Prostate gland (tissue), 2 donors: ENCODE measurements at regions not wholly inside any gene's neighbourhood (a gene's known extent, or its start where the extent isn't known, plus 50 kb on each side); places are given as distances from the start of the nearest gene placed in this dataset.

Source experiments
- DNase-seq: peaks from one replicate; pipeline ENCODE4 v3.0.0-alpha.2; 2019; ENCODE audit warnings: low spot score
- H3K27ac ChIP-seq, 2 donors: fragments of 200-600 bp; sonication (generic); 2 replicates each; pipeline ENCODE4 v1.5.1; 2017 to 2019
- H3K27me3 ChIP-seq: fragments of 200-600 bp; sonication (generic); replicated peaks from 2 replicates; pipeline ENCODE4 v1.5.1; 2019; ENCODE audit not compliant: insufficient read depth
- H3K36me3 ChIP-seq, 2 donors: fragments of 200-600 bp; sonication (generic); 1 replicate in 1 of 2; 2 replicates in 1 of 2; pipeline versions ENCODE4 v1.5.1 to v1.8.1; 2017 to 2019
- H3K4me1 ChIP-seq: fragments of 200-600 bp; sonication (generic); replicated peaks from 2 replicates; pipeline ENCODE4 v1.5.1; 2019
- H3K4me3 ChIP-seq, 2 donors: fragments of 200-600 bp; sonication (generic); 2 replicates each; pipeline ENCODE4 v1.5.1; 2017 to 2019
- H3K9me3 ChIP-seq: fragments of 200-600 bp; sonication (generic); 2 replicates; pipeline ENCODE4 v1.5.1; 2017
- POLR2A ChIP-seq: fragments of 450-650 bp; IDR thresholded peaks from one replicate; pipeline ENCODE4 v1.6.1; 2016; ENCODE audit warnings: antibody characterized with exemption, mild to moderate bottlenecking
- POLR2AphosphoS5 ChIP-seq: sonication (generic); formaldehyde crosslinking; IDR thresholded peaks from one replicate; pipeline ENCODE4 v1.6.1; 2017; ENCODE audit warnings: antibody characterized with exemption
- WGBS: methylation state at CpG from one replicate; pipeline ENCODE4 v1.1.5; 2018; 5-methylcytosine and 5-hydroxymethylcytosine counted together
- intact Hi-C: fragments of 100-400 bp; cut with DNase I; formaldehyde crosslinking; loops from one replicate; pipeline ENCODE4 v1.14.2; 2022
- TF ChIP-seq, protein P1 (sequence below), 4 experiments: fragments of 200-600 bp in 2 of 4; fragments of 450-650 bp in 2 of 4; sonication (generic) in 2 of 4; IDR thresholded peaks; 1 replicate in 3 of 4; 2 replicates in 1 of 4; pipeline ENCODE4 v1.5.1; 2016 to 2019; ENCODE audit warnings: antibody characterized with exemption in 4 of 4, mild to moderate bottlenecking in 2 of 4, moderate library complexity in 2 of 4

DNA sequence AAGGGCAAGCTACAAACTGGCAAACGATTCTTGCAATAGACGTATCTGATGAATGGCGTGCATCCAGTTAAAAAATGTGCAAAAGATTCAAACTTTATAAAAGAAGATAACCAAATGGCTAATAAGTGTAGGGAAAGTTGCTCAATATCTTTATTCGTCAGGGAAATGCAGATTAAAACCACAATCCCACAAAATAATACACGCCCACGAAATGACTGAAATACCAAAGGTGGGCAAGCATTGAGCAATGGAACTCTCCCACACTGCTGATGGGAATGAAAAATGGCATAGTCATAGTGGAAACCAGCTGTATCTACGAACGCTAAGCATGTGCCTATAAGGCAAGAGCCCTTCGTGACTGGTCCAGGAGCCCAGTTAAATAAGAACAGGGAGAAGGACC is 168.6 kb upstream of the SIX2 start:
- no peaks in the 10 kb centered on the region for H3K27me3 ChIP-seq
- H3K4me3 ChIP-seq: no peak overlapping the region
- no peaks in the 10 kb centered on the region for H3K36me3 ChIP-seq
- H3K4me1 ChIP-seq: no peaks in the 10 kb centered on the region
- no peak for DNase-seq
- 66% methylated on average over 9 of the region's 9 CpGs for WGBS
- H3K27ac ChIP-seq: no peak overlapping the region
- intact Hi-C loops: no loop called here
- no peak for TF ChIP-seq POLR2AphosphoS5
- TF ChIP-seq, protein P1, sequence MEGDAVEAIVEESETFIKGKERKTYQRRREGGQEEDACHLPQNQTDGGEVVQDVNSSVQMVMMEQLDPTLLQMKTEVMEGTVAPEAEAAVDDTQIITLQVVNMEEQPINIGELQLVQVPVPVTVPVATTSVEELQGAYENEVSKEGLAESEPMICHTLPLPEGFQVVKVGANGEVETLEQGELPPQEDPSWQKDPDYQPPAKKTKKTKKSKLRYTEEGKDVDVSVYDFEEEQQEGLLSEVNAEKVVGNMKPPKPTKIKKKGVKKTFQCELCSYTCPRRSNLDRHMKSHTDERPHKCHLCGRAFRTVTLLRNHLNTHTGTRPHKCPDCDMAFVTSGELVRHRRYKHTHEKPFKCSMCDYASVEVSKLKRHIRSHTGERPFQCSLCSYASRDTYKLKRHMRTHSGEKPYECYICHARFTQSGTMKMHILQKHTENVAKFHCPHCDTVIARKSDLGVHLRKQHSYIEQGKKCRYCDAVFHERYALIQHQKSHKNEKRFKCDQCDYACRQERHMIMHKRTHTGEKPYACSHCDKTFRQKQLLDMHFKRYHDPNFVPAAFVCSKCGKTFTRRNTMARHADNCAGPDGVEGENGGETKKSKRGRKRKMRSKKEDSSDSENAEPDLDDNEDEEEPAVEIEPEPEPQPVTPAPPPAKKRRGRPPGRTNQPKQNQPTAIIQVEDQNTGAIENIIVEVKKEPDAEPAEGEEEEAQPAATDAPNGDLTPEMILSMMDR (IDR thresholded peaks at IDR 0.05): no peak
- no peak for TF ChIP-seq POLR2A
- no peaks in the 10 kb centered on the region for H3K9me3 ChIP-seq

DNA sequence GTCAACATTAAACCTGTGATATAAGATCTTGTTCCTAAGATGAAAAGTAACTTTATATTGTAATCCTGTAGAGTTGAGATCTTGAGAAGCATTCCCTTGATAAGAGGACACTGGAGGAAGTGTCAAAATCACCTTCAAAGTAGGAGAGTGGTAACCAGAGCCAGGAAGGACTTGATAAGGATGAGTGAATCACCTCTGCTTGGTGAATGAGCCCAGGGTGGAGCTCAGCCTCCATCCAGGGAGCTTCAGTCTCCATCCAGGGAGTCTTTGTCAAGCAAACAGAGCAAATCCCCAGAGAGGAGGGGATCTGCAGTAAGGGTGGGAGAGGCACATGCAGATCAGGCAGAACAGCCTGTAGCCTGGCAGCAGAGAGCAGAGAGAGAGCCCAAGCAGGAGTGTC is 167.1 kb upstream of the SIX2 start:
- Histone ChIP-seq H3K4me3 (no peak overlapping the region), H3K36me3 (no peaks in the 10 kb centered on the region), H3K27ac (no peak overlapping the region), H3K4me1 (no peaks in the 10 kb centered on the region), H3K9me3 (no peaks in the 10 kb centered on the region), H3K27me3 (no peaks in the 10 kb centered on the region)
- intact Hi-C loops: no loop called here
- no peak for DNase-seq
- no peak for TF ChIP-seq POLR2A
- no peak for TF ChIP-seq POLR2AphosphoS5
- TF ChIP-seq, protein P1 (IDR thresholded peaks at IDR 0.05): no peak

DNA sequence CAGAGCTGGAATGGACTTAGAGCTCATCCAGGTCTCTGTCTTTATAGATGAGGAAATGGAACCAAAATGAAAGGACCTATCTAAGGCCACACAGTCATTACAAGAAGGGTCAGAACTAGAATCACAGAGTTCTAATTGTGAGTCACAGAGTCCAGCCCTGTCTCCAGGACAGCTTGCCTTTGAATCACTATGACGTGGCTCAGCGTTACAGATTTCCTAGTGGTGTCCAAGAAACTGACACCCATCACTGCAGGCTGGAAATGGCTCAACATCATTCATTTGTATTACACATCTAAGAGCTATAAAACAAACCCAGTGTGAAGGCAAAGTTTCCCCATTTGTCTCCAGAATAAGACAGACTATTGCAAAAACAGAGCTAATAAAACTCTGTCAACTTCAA is 164.3 kb upstream of the SIX2 start:
- H3K36me3 ChIP-seq: no peaks in the 10 kb centered on the region
- H3K9me3 ChIP-seq: no peaks in the 10 kb centered on the region
- DNase-seq: no peak
- H3K4me3 ChIP-seq: no peak overlapping the region
- TF ChIP-seq, protein P1 (IDR thresholded peaks at IDR 0.05): peak in 1 of 4 experiments; percentile 25
- no peak for TF ChIP-seq POLR2AphosphoS5
- TF ChIP-seq POLR2A: no peak
- H3K27ac ChIP-seq: no peak overlapping the region
- WGBS: 36% methylated on average over 2 of the region's 2 CpGs
- intact Hi-C loops: loop anchor here (5.0 kb wide), 1 partner anchor 284 kb away; no protein-coding TSS in a partner anchor
- peaks cover 3% of the 10 kb centered on the region for H3K4me1 ChIP-seq
- H3K27me3 ChIP-seq: no peaks in the 10 kb centered on the region

DNA sequence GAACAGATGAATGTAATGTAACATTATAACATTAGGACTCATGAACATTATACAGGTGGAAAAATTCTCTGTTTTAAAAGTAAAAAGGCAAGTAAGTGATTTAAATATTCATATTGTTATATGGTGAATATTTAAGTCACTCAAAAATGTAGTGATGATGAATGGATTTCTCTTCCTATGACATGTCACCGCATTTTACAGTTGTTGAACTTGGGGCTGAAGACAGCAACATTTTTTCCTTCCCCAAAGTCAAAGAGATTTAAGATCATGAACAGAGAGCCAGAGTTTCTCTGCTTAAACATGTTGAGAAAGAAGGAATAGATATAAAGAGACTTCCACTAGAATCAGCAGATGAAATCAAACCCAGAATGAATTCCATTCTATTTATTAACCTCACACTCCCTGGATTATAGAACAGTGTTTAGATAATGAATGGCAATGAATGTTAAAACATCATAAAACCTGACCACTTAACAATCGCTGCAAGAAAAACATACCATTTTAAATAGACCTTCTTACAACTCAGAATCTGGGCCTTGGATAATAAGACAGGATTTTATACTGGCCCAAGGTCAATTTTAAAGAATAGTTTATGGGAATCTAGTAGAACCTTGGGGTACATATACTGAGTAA is 163.6 kb upstream of the SIX2 start:
- no peak overlapping the region for H3K27ac ChIP-seq
- intact Hi-C loops: loop anchor here (5.0 kb wide), 1 partner anchor 284 kb away; no protein-coding TSS in a partner anchor
- no peak for DNase-seq

More for the DNA sequence above, 163.6 kb upstream of the SIX2 start:
- Histone ChIP-seq H3K9me3 (no peaks in the 10 kb centered on the region), H3K4me1 (peaks cover 3% of the 10 kb centered on the region), H3K27me3 (no peaks in the 10 kb centered on the region), H3K36me3 (no peaks in the 10 kb centered on the region), H3K4me3 (no peak overlapping the region)
- WGBS: 33% methylated on average over 2 of the region's 2 CpGs
- TF ChIP-seq POLR2AphosphoS5 (no peak), POLR2A (no peak)
- TF ChIP-seq, protein P1 (IDR thresholded peaks at IDR 0.05): no peak
